K562 (cell line): ENCODE measurements at regions not wholly inside any gene's neighbourhood (a gene's known extent, or its start where the extent isn't known, plus 50 kb on each side); places are given as distances from the start of the nearest gene placed in this dataset.

Source experiments
- ATAC-seq: fragments of 200-7000 bp; cut with Tn5 transposase; 3 replicates; pipeline ENCODE4 v1.9.1; 2020; ENCODE audit warnings: moderate library complexity
- BruUV-seq: library from RNA; stranded (reverse); fragments of 400-500 nt; replicated peaks from 2 replicates; lab custom pipeline; 2021; lab: Mats Ljungman, UMichigan
- CTCF ChIA-PET: fragments of 300-600 bp; formaldehyde crosslinking; extraction: SDS; loops from one replicate; lab custom pipeline; 2021; ENCODE audit warnings: low intra/inter-chr PET ratio; lab: Yijun Ruan, JAX
- POLR2A ChIA-PET: fragments of 300-600, 350-650 bp; sonication (Branson Sonifier 250); formaldehyde crosslinking; extraction: SDS; loops from one replicate; lab custom pipeline; 2021; ENCODE audit warnings: antibody characterized with exemption, inconsistent platforms; lab: Yijun Ruan, JAX
- DNase-seq, 4 experiments: peaks; one replicate each; pipeline versions ENCODE4 v3.0.0 to v3.0.0-alpha.2; 2011 to 2018; ENCODE audit warnings: low spot score in 3 of 4, mixed read lengths in 3 of 4; ENCODE audit errors: extremely low read depth in 1 of 4
- FAIRE-seq: peaks from 2 replicates; lab custom pipeline; 2011; peaks lifted over from hg19 to GRCh38; lab: Jason Lieb, UNC
- H2AFZ ChIP-seq: 2 replicates; pipeline ENCODE4 v1.6.0; 2011; ENCODE audit warnings: low read depth, low read length, control low read depth, inconsistent platforms
- H3K27ac ChIP-seq: fragments of 200-600 bp; 3 replicates; pipeline ENCODE4 v1.8.0; 2011; ENCODE audit warnings: low read depth, mild to moderate bottlenecking, control low read depth, inconsistent platforms, low read length, moderate library complexity, mixed read lengths; ENCODE audit errors: extremely low read depth
- H3K27me3 ChIP-seq, 2 experiments: fragments of 300-600 bp in 1 of 2; 2 replicates in 1 of 2; 3 replicates in 1 of 2; pipeline versions ENCODE4 v1.6.0 to v1.8.0; 2011; ENCODE audit warnings: inconsistent platforms in 2 of 2, low read length in 2 of 2, mild to moderate bottlenecking in 1 of 2, mixed read lengths in 1 of 2, moderate library complexity in 1 of 2; ENCODE audit not compliant: control insufficient read depth in 2 of 2, insufficient read depth in 2 of 2
- H3K36me3 ChIP-seq: fragments of 300-600 bp; 3 replicates; pipeline ENCODE4 v1.8.0; 2011; ENCODE audit warnings: mild to moderate bottlenecking, low read length, inconsistent platforms; ENCODE audit not compliant: control insufficient read depth, insufficient read depth
- H3K4me1 ChIP-seq, 2 experiments: fragments of 200-600 bp in 1 of 2; replicated peaks in 1 of 2; 2 replicates in 1 of 2; 3 replicates in 1 of 2; pipeline versions ENCODE4 v1.5.1 to v1.8.0; 2011; ENCODE audit warnings: inconsistent platforms in 2 of 2, low read length in 2 of 2, mild to moderate bottlenecking in 1 of 2, mixed read lengths in 1 of 2, moderate library complexity in 1 of 2; ENCODE audit not compliant: control insufficient read depth in 2 of 2, insufficient read depth in 2 of 2
- H3K4me2 ChIP-seq: 2 replicates; pipeline ENCODE4 v1.6.1; 2011; ENCODE audit warnings: low read length, control low read depth, inconsistent platforms, mixed read lengths; ENCODE audit not compliant: insufficient read depth
- H3K4me3 ChIP-seq: fragments of 200-600 bp; sonication (generic), shearing (Covaris generic); 2 replicates; pipeline ENCODE4 v1.5.1; 2016; ENCODE audit warnings: control low read depth, inconsistent platforms
- H3K79me2 ChIP-seq: fragments of 200-600 bp; 3 replicates; pipeline ENCODE4 v1.8.0; 2011; ENCODE audit warnings: low read length, inconsistent platforms; ENCODE audit not compliant: control insufficient read depth, insufficient read depth
- H3K9ac ChIP-seq, 2 experiments: 2 replicates each; pipeline versions ENCODE4 v1.6.0 to v1.6.1; 2011; ENCODE audit warnings: low read depth in 2 of 2, low read length in 2 of 2, control low read depth in 1 of 2, inconsistent platforms in 1 of 2, mild to moderate bottlenecking in 1 of 2, mixed read lengths in 1 of 2; ENCODE audit not compliant: insufficient read depth in 1 of 2
- H3K9me1 ChIP-seq: one replicate; pipeline ENCODE4 v1.6.0; 2011; ENCODE audit warnings: inconsistent platforms, mild to moderate bottlenecking, low read length, moderate library complexity; ENCODE audit not compliant: control insufficient read depth, insufficient read depth
- H3K9me3 ChIP-seq: replicated peaks from 2 replicates; pipeline ENCODE4 v1.5.1; 2011; ENCODE audit warnings: low read depth, low read length, inconsistent platforms; ENCODE audit not compliant: control insufficient read depth, insufficient read depth
- H4K20me1 ChIP-seq: replicated peaks from 2 replicates; pipeline ENCODE4 v1.6.1; 2011; ENCODE audit warnings: low read length, inconsistent platforms, mixed read lengths; ENCODE audit not compliant: control insufficient read depth, insufficient read depth
- BRF1 ChIP-seq: IDR thresholded peaks from 3 replicates; pipeline ENCODE4 v1.6.1; 2011; ENCODE audit warnings: borderline replicate concordance, mild to moderate bottlenecking; ENCODE audit not compliant: insufficient read length; ENCODE audit errors: extremely low read depth
- FOXP1 ChIP-seq: sonication (generic); formaldehyde crosslinking; IDR thresholded peaks from 2 replicates; pipeline ENCODE4 v1.8.0; 2022; ENCODE audit warnings: mild to moderate bottlenecking, missing genetic modification reagents
- HNRNPLL ChIP-seq: fragments of 200-400 bp; formaldehyde crosslinking; IDR thresholded peaks from 2 replicates; pipeline ENCODE4 v1.6.1; 2017; ENCODE audit warnings: low read length, low read depth, mild to moderate bottlenecking; ENCODE audit not compliant: poor library complexity, severe bottlenecking
- WGBS: fragments of 100-300 bp; shearing (Covaris generic); methylation state at CpG from one replicate; pipeline ENCODE4 v1.1.6; 2016; ENCODE audit warnings: low coverage, mixed read lengths; ENCODE audit not compliant: insufficient coverage; ENCODE audit errors: missing lambda C conversion rate; 5-methylcytosine and 5-hydroxymethylcytosine counted together
- in situ Hi-C: fragments of 300-500 bp; cut with MboI; formaldehyde crosslinking; loops from 4 replicates; pipeline ENCODE4 v1.15.0; 2018; ENCODE audit warnings: inconsistent platforms, mixed read lengths
- intact Hi-C: fragments of 100-400 bp; cut with micrococcal nuclease; formaldehyde crosslinking; loops from 2 replicates; pipeline ENCODE4 v1.14.2; 2022
- TF ChIP-seq, protein P1 (sequence below): fragments of 250-450 bp; sonication (Bioruptor Pico); IDR thresholded peaks from 2 replicates; pipeline ENCODE4 v1.9.0; 2021; ENCODE audit warnings: mild to moderate bottlenecking, inconsistent platforms

DNA sequence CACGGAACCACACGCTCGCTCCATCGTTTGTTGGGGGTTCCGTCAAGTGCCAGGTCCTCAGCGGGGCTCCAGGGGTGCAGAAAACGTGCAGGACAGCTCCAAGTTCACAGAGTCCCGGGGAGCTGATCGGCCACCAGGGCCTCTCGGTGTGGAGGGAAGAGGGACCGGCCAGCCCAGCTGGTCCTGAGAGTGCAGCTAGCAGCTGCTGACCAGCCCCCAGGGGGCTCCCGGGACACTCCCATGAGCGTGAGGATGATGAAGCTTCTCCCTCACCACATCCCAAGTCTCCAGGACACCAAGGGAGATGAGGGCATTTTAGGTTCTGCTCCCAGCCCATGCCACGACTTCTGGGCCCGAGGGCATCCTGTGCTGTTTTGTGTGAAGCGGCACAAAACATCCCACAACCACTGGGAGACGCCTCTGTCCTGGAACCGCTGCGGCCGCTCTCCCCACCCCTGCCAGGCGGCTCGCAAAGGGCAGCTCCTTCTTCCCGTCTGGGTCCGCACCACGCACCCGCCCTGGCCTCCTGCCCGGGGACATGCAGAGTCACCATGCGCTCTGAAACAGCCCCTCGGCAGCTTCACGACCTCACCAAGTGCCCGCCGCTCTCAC is 67.5 kb upstream of the IRX4 start:
- POLR2A ChIA-PET = interaction anchor here (0.7 kb wide), 1 partner anchor 272 kb away, joined by 6 read pairs; no protein-coding TSS in a partner anchor
- ATAC-seq (no peak; the same call in 2 of the 3 replicates), DNase-seq (no peak), FAIRE-seq (no peak)
- Histone ChIP-seq H3K27ac (no peak overlapping the region), H3K36me3 (no peaks in the 10 kb centered on the region), H3K79me2 (no peaks in the 10 kb centered on the region), H3K4me2 (no peak overlapping the region), H3K4me1 (peaks cover 0 to 11% of the 10 kb centered on the region in 2 experiments; a peak in 1 of 5 replicates), H3K4me3 (no peak overlapping the region), H2AFZ (no peak overlapping the region), H3K9me1 (no peaks in the 10 kb centered on the region), H3K9ac (no peak overlapping the region), H4K20me1 (no peaks in the 10 kb centered on the region; the same call in 1 of the 2 replicates), H3K27me3 (peaks cover 33 to 74% of the 10 kb centered on the region in 2 experiments), H3K9me3 (no peaks in the 10 kb centered on the region)
- CTCF ChIA-PET = no interaction called here
- 1% methylated on average over 32 of the region's 32 CpGs for WGBS
- TF ChIP-seq HNRNPLL = no peak
- no peak for TF ChIP-seq BRF1
- TF ChIP-seq, protein P1, sequence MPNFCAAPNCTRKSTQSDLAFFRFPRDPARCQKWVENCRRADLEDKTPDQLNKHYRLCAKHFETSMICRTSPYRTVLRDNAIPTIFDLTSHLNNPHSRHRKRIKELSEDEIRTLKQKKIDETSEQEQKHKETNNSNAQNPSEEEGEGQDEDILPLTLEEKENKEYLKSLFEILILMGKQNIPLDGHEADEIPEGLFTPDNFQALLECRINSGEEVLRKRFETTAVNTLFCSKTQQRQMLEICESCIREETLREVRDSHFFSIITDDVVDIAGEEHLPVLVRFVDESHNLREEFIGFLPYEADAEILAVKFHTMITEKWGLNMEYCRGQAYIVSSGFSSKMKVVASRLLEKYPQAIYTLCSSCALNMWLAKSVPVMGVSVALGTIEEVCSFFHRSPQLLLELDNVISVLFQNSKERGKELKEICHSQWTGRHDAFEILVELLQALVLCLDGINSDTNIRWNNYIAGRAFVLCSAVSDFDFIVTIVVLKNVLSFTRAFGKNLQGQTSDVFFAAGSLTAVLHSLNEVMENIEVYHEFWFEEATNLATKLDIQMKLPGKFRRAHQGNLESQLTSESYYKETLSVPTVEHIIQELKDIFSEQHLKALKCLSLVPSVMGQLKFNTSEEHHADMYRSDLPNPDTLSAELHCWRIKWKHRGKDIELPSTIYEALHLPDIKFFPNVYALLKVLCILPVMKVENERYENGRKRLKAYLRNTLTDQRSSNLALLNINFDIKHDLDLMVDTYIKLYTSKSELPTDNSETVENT = no peak
- TF ChIP-seq FOXP1 (CRISPR knock-in tag) = no peak
- in situ Hi-C loops (no loop called here), intact Hi-C loops (no loop called here)
- no TSS peak for BruUV-seq
